OCI-LY3 (cell line): ENCODE measurements at regions not wholly inside any gene's neighbourhood (a gene's known extent, or its start where the extent isn't known, plus 50 kb on each side); places are given as distances from the start of the nearest gene placed in this dataset.

Experiments
- H2AFZ ChIP-seq: fragments of 200-600, 300-600 bp; shearing (Covaris generic); 2 replicates; pipeline ENCODE4 v1.6.0; 2014; ENCODE audit warnings: antibody characterized with exemption, low read depth, low read length
- H3K27ac ChIP-seq: fragments of 200-600, 300-600 bp; sonication (generic); 2 replicates; pipeline ENCODE4 v1.5.1; 2014; ENCODE audit warnings: mild to moderate bottlenecking, low read length, moderate library complexity, mixed read lengths
- H3K27me3 ChIP-seq: fragments of 200-600, 300-600 bp; sonication (generic); 2 replicates; pipeline ENCODE4 v1.6.1; 2014; ENCODE audit warnings: low read depth, low read length, mixed read lengths
- H3K36me3 ChIP-seq: fragments of 200-600, 300-600 bp; sonication (generic); replicated peaks from 2 replicates; pipeline ENCODE3; 2014; ENCODE audit warnings: low read depth, low read length, mixed read lengths
- H3K4me1 ChIP-seq: fragments of 300-600, 200-600 bp; sonication (generic); 2 replicates; pipeline ENCODE4 v1.6.1; 2014; ENCODE audit warnings: low read length, mixed read lengths
- H3K4me2 ChIP-seq: fragments of 200-600, 300-600 bp; sonication (generic); 2 replicates; pipeline ENCODE4 v1.6.1; 2014; ENCODE audit warnings: low read length, mixed read lengths
- H3K4me3 ChIP-seq: fragments of 300-600, 200-600 bp; sonication (generic); 2 replicates; pipeline ENCODE4 v1.5.1; 2014; ENCODE audit warnings: antibody characterized with exemption, mild to moderate bottlenecking, low read length, moderate library complexity
- H3K79me2 ChIP-seq: fragments of 300-600, 200-600 bp; shearing (Covaris generic); 2 replicates; pipeline ENCODE4 v1.6.1; 2014; ENCODE audit warnings: mild to moderate bottlenecking, low read length, mixed read lengths
- H3K9ac ChIP-seq: fragments of 300-600, 200-600 bp; shearing (Covaris generic); 2 replicates; pipeline ENCODE4 v1.6.0; 2014; ENCODE audit warnings: mild to moderate bottlenecking, low read length, moderate library complexity
- H3K9me3 ChIP-seq: fragments of 200-600, 300-600 bp; shearing (Covaris generic); 2 replicates; pipeline ENCODE4 v1.6.1; 2014; ENCODE audit warnings: low read length, mixed read lengths; ENCODE audit not compliant: insufficient read depth
- H4K20me1 ChIP-seq: fragments of 200-600, 300-600 bp; sonication (generic); 2 replicates; pipeline ENCODE4 v1.6.1; 2016; ENCODE audit warnings: low read length, mixed read lengths; ENCODE audit not compliant: insufficient read depth
- CTCF ChIP-seq: fragments of 200-600, 300-600 bp; sonication (generic); IDR thresholded peaks from 2 replicates; pipeline ENCODE4 v1.5.1; 2014; ENCODE audit warnings: antibody characterized with exemption, low read length, low read depth
- EZH2phosphoT487 ChIP-seq: fragments of 200-600 bp; shearing (Covaris generic); IDR thresholded peaks from 2 replicates; pipeline ENCODE4 v1.6.1; 2018; ENCODE audit warnings: antibody characterized with exemption, mixed run types, low read depth

- Histone ChIP-seq H3K4me2 (no peak overlapping the region), H4K20me1 (no peaks in the 10 kb centered on the region), H3K27me3 (no peaks in the 10 kb centered on the region), H3K36me3 (no peaks in the 10 kb centered on the region), H2AFZ (no peak overlapping the region), H3K9ac (no peak overlapping the region), H3K4me3 (no peak overlapping the region), H3K4me1 (no peaks in the 10 kb centered on the region), H3K9me3 (no peaks in the 10 kb centered on the region), H3K27ac (no peak overlapping the region), H3K79me2 (no peaks in the 10 kb centered on the region)
- no peak for TF ChIP-seq EZH2phosphoT487
- no peak for TF ChIP-seq CTCF
Observed at GRCh38 chr1:81598623-81599022, 202.1 kb upstream of the ADGRL2 start.

- Histone ChIP-seq H2AFZ (no peak overlapping the region), H3K9ac (no peak overlapping the region), H4K20me1 (no peaks in the 10 kb centered on the region), H3K4me2 (no peak overlapping the region), H3K4me3 (no peak overlapping the region), H3K27ac (no peak overlapping the region), H3K79me2 (no peaks in the 10 kb centered on the region), H3K4me1 (no peaks in the 10 kb centered on the region), H3K27me3 (no peaks in the 10 kb centered on the region), H3K36me3 (no peaks in the 10 kb centered on the region), H3K9me3 (no peaks in the 10 kb centered on the region)
- TF ChIP-seq EZH2phosphoT487 (no peak), CTCF (no peak)
Observed at GRCh38 chr1:81597720-81598426, 202.9 kb upstream of the ADGRL2 start.

- Histone ChIP-seq H3K9ac (no peak overlapping the region), H3K27ac (no peak overlapping the region), H3K4me2 (no peak overlapping the region), H3K36me3 (no peaks in the 10 kb centered on the region), H3K79me2 (no peaks in the 10 kb centered on the region), H4K20me1 (no peaks in the 10 kb centered on the region), H3K4me1 (no peaks in the 10 kb centered on the region), H3K27me3 (no peaks in the 10 kb centered on the region), H3K4me3 (no peak overlapping the region), H3K9me3 (no peaks in the 10 kb centered on the region), H2AFZ (no peak overlapping the region)
- TF ChIP-seq CTCF (no peak), EZH2phosphoT487 (no peak)
Observed at GRCh38 chr1:81596341-81596740, 204.4 kb upstream of the ADGRL2 start.

GRCh38 chr1:81594206-81594605 lies 206.5 kb upstream of the ADGRL2 start:
- TF ChIP-seq CTCF = no peak
- no peak for TF ChIP-seq EZH2phosphoT487
- H3K36me3 ChIP-seq = no peaks in the 10 kb centered on the region

More at GRCh38 chr1:81594206-81594605, 206.5 kb upstream of the ADGRL2 start:
- Histone ChIP-seq H4K20me1 (no peaks in the 10 kb centered on the region), H3K4me1 (no peaks in the 10 kb centered on the region), H3K9ac (no peak overlapping the region), H3K27ac (no peak overlapping the region), H3K27me3 (no peaks in the 10 kb centered on the region), H3K79me2 (no peaks in the 10 kb centered on the region), H2AFZ (no peak overlapping the region), H3K4me2 (no peak overlapping the region), H3K9me3 (no peaks in the 10 kb centered on the region), H3K4me3 (no peak overlapping the region)
